CD4-positive, alpha-beta T cell treated with Interleukin-6 for 4 hours (primary cell): ENCODE measurements at regions not wholly inside any gene's neighbourhood (a gene's known extent, or its start where the extent isn't known, plus 50 kb on each side); places are given as distances from the start of the nearest gene placed in this dataset.

Experiments
- DNase-seq: peaks from one replicate; pipeline ENCODE4 v3.0.0-alpha.2; 2020; ENCODE audit warnings: mixed read lengths

GRCh38 chr10:130407052-130407451 is 270.9 kb downstream of the GLRX3 start:
- DNase-seq: no peak

GRCh38 chr10:130409331-130409730 is 273.1 kb downstream of the GLRX3 start:
- DNase-seq: no peak

- DNase-seq: no peak
Observed at GRCh38 chr10:130409931-130410330, 273.7 kb downstream of the GLRX3 start.

GRCh38 chr10:130411496-130412085 is 275.4 kb downstream of the GLRX3 start:
- no peak for DNase-seq

GRCh38 chr10:130412317-130412716 is 276.1 kb downstream of the GLRX3 start:
- DNase-seq: no peak

GRCh38 chr10:130416334-130417150 is 280.4 kb downstream of the GLRX3 start:
- DNase-seq: no peak

GRCh38 chr10:130418731-130419130 is 282.5 kb downstream of the GLRX3 start:
- DNase-seq: no peak

GRCh38 chr10:130421909-130422308 is 285.7 kb downstream of the GLRX3 start:
- DNase-seq: no peak

GRCh38 chr10:130422366-130423324 is 286.5 kb downstream of the GLRX3 start:
- no peak for DNase-seq

GRCh38 chr10:130423455-130424305 is 287.5 kb downstream of the GLRX3 start:
- no peak for DNase-seq

- DNase-seq: no peak
Observed at GRCh38 chr10:130424418-130424817, 288.2 kb downstream of the GLRX3 start.

GRCh38 chr10:130425169-130425568 is 289.0 kb downstream of the GLRX3 start:
- DNase-seq: no peak

GRCh38 chr10:130425881-130426435 is 289.8 kb downstream of the GLRX3 start:
- DNase-seq: no peak

GRCh38 chr10:130427216-130427722 is 291.1 kb downstream of the GLRX3 start:
- DNase-seq: no peak

GRCh38 chr10:130428936-130429335 is 292.7 kb downstream of the GLRX3 start:
- DNase-seq: no peak

GRCh38 chr10:130429809-130430208 is 293.6 kb downstream of the GLRX3 start:
- no peak for DNase-seq

- no peak for DNase-seq
Observed at GRCh38 chr10:130430291-130430690, 294.1 kb downstream of the GLRX3 start.

GRCh38 chr10:130430852-130431704 is 294.9 kb downstream of the GLRX3 start:
- DNase-seq: no peak

GRCh38 chr10:130432271-130432670 is 296.1 kb downstream of the GLRX3 start:
- DNase-seq: no peak

GRCh38 chr10:130432850-130433249 is 296.7 kb downstream of the GLRX3 start:
- no peak for DNase-seq
